IPS-NIHi7 (cell line): ENCODE measurements at regions not wholly inside any gene's neighbourhood (a gene's known extent, or its start where the extent isn't known, plus 50 kb on each side); places are given as distances from the start of the nearest gene placed in this dataset.
"Not testable (repeated sequence)": the region's sequence is repeated elsewhere in the genome, so short reads cannot be mapped to it uniquely, and the experiment has no call there.

ENCODE experiments used
- DNase-seq: peaks from one replicate; pipeline ENCODE4 v3.0.0; 2012; ENCODE audit warnings: mixed read lengths; ENCODE audit errors: extremely low spot score

DNA sequence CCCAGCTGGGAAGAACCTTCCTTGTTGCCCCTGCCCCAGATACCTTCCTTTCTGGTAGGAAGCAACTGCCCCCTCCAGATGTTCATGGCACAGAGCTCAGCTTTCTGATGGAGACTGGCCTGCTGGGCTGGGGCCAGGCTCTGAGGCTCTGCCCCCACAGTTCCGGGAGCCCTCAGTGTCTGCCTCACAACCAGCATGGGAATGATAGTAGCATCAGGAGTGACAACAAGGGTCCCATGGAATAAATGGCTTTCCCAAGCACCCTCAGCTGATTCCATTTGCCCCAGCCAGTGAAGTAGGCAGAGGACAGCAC, 65.6 kb upstream of the IQSEC1 start:
- DNase-seq, result no peak

DNA sequence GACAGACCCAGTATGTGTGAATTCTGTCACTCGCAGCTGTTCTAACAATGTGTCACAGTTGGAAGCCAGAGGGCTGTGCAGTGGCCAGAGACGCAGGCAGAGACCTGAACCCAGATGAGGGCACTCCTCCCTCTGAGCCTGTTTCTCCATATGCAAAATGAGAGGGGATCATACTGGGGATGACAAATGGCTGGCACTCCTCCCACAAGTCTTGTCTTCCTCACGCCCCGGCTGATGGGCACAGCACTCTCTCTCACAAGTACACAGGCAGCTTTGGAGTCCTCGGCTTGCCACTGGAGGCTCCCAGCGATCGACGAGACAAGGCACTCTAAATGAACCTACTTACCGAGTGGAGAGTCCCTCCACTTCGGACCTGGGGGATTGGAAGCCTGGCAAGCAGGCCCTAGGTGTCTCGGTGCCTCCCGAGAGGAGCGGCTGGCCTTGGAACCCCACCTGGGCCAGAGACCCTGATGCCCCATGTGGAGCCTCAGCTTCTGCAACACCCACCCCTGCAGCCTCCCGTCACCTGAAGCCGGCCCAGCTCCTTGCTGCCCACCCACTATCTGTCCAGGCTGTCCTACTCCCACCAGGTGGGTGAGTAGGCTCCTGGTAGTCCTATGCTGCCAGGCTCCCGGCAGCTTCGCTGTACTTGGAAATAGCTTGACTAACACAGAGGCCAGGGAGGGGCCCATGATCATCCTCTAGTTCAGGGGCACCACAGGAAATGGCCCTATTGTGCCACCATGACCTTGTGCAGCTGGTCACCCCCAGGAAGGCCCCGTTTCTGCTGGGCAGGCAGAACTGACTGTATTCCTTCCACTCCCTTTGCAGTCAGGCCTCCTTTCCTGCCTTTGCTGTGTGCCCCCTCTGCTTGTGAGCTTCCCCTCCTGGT, 65.0 kb upstream of the IQSEC1 start:
- DNase-seq, result no peak

DNA sequence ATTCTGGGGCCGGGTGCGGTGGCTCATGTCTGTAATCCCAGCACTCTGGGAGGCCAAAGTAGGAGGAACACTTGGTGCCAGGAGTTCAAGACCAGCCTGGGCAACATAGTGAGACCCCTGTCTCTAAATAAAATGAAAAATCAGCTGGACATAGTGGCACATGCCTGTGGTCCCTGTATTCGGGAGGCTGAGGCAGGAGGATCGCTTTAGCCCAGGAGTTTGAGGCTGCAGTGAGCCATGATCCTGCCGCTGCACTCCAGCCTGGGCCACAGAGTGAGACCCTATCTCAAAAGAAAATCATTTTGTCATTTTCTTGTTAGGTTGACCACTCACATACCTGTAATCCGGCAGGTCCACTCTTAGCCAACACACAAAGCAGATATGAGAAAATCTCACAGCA, 63.6 kb upstream of the IQSEC1 start:
- not testable (repeated sequence) for DNase-seq

DNA sequence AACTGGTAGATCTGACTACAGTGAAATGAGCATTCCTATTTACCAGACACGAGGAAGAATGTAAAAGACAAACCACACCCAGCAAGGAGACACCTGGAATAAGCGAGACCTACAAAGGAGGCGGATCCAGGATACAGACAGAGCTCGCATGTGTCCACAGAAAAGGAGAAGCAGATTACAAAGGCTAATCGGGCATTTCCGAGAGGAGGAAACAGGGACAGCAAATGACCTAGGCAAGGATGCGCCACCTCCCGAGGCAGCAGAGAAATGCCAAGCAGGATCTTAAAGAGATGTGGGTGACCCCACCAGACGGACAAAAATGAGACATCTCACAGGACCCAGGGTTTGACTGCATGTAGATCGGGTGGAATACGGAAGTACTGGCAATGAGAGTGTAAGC, 63.2 kb upstream of the IQSEC1 start:
- DNase-seq, result no peak

DNA sequence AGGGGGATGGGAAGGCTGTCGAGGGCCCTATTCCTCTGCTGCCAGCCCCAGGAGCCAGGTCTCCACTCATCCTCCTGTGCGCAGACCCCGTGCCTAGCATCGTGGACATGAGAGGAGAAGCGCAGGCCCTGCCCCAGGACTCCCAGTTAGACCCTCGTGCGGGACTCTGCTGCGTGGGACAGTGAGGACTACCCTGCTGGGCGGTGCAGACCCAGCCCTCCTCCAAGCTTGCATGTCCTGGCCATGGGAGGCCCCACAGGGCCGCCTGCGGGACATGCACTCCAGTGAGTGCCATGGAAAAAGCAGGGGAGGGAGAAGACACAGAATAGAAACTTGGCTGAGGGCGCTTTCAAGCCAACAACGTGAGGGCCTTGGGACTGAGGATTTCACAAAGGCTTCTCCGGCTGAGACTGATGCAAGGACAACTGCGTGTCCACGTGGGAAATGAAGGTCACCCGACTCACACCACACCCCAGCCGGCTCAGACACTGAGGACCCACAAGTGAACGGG, 62.6 kb upstream of the IQSEC1 start:
- DNase-seq, result no peak

DNA sequence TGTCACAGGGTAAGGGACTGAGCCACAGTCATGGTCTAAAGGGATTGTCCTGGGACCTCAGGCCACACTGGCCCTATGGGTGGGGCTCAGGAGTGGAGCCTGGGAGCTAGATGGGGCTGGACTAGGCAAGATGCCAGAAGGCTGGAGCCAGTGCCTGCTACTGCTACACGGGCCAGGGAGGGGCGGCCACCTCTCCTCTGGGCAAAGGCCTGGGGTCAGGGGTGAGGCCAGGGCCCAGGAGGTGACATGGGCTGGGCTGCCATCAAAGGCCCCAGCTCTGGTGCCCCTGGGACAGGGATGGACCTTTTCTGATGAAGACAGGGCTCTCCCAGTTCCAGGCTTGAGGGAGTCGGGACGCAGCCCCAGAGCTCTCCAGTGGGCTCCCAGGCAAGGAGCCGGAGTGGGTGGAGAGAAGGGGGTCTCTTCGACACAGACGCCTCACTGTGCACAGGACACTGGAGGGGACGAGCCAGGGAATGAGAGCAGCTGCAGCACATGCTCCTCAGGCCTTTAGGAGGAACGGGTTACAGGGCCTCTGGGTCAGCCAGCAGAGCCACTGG, 62.1 kb upstream of the IQSEC1 start:
- DNase-seq, result no peak

DNA sequence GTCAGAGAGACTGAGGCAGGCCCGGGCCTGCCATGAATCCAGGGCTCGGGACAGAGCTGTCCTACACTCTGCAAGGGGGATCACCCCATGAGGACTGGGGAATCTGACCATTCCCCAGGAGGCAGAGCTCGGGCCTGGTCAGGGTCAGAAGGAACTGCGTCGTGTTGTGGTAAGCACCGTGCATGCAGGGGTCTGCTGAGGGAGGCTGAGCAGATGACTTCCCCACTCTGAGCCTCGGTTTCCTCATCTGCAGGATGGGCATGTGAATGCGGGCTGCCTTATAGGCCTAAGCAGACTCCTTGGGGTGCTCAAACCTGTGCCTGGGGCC, 61.6 kb upstream of the IQSEC1 start:
- DNase-seq, result no peak

DNA sequence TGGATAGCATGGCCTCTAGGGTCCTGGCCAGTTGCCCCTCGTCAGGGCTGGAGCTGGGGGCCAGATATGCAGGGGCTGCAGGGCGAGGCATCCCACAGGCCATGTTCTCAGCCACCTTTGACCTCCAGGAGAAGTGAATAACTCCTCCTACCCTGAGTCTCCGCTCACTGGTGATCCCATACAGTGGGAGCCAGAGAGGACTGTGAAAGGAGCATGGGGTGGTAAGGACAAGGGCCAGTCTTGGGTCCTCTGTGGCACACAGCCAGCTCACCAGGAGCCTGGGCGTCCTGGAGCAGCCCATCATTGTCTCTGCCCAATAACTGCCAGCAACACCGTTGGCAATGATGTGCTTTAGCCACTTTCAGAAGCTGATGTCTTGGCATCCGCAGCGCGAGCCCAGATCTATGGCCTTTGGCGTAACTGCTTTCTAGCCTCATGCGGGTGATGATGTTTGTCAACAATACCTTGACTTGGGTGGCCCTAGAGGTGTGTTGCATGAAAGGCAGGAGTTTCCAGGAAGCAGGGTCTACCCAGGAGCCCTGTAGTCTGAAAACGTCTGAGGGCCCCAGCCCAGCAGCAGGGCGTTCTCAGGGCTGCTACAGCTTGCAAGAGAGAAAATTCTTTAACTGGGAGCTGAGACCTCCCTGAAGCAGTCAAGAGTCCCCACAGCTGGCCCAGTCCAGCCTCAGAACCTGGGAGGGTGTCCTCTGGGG, 61.1 kb upstream of the IQSEC1 start:
- no peak for DNase-seq

DNA sequence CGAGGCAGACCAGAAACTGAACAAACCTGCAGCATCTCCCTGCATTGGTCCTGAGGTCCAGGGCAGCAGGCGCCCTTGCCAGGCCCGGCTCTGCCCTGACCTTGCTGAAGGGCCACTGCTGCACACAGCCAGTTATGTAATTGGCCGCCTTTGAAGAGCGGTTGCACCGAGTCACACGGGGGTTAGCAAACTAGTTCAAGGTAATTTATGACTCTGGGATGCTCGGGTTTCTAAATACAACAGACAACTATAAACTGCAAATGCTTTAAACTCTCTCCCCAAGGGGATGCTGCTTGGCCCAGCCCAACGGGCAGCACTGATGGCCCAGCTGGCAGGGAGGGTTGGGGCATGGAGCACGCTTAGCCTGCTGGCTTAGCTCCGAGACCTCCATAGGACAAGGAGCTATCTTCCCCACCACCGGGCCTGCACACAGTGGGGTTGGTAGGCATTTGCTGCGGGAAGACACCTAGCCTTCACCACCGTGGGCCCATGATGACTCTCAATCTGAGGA, 60.3 kb upstream of the IQSEC1 start:
- no peak for DNase-seq

DNA sequence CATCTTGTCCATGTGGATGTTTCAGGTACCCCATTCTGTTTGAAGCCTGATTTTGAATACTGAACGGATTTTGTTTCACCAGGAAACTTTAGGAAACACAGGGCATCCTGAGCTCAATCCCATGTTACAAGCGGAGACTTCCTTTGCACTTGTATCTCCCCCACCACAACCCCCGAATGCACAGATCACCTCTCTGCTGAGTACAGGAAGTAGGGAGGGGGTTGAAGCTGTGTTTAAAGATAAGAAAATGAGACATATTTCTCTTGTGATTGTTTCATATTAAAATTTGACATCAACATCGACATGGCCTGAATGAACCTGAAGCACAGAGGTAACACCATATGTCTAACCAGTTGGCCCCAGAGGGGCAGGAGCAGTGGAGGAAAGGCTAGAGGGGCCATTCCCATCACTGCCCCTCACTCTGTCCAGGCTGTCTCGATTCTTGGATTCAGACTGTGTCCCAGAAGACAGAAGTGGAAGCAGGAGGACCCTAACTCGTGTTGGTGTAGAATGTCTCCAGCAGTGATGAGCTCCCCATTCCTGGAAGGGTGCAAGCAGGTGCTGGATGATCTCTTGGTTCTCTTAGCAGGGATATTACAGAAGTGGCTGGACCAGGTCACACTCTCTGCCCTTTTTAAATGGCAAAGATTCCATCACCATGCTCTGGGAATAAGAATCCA, 59.6 kb upstream of the IQSEC1 start:
- DNase-seq, result no peak

DNA sequence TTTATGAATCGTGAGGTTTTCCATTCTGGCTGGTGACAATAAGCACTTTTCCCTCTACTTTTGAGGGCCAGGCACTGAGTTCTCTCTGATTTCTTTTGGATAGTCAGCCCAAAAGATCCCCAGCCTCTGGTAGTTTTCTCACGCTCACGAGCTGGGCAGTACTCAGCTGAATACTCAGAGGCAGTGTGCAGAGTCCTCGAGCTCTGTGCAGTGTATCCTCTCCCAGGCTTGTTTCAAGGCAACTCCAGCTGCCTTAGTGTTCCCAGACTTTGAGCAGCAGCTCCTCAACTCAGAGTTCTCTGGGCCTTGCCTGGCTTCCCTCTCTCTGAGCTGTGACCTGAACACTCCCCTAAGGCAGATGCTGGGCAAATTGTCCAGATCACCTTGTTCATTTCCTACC, 59.1 kb upstream of the IQSEC1 start:
- no peak for DNase-seq

DNA sequence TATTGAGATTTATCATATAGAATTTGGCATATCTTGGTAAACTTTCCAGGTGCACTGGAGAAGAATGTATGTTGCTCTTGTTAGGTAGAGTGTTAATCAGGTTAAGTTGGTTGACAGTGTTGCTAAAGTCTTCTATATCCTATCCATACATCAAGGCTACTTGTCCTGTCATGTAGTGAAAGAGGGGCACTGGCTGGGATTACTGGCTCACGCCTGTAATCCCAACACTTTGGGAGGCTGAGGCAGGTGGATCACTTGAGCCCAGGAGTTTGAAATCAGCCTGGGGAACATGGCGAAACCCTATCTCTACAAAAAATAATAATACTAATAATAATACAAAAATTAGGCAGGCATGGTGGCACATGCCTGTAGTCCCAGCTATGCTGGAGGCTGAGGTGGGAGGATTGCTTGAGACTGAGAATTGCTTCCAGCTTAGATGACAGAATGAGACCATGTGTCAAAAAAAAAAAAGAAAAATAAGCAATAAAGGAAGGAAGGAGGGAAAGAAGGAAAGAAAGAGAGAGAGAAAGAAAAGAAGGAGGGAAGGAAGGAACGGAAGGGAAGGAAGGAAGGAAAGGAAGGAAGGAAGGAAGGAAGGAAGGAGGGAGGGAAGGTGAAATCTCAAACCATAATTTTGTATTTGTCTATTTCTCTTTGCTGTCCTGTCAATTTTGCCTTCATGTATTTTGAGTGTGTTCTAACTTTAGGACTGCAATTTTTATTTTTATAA, 57.4 kb upstream of the IQSEC1 start:
- DNase-seq, result no peak

DNA sequence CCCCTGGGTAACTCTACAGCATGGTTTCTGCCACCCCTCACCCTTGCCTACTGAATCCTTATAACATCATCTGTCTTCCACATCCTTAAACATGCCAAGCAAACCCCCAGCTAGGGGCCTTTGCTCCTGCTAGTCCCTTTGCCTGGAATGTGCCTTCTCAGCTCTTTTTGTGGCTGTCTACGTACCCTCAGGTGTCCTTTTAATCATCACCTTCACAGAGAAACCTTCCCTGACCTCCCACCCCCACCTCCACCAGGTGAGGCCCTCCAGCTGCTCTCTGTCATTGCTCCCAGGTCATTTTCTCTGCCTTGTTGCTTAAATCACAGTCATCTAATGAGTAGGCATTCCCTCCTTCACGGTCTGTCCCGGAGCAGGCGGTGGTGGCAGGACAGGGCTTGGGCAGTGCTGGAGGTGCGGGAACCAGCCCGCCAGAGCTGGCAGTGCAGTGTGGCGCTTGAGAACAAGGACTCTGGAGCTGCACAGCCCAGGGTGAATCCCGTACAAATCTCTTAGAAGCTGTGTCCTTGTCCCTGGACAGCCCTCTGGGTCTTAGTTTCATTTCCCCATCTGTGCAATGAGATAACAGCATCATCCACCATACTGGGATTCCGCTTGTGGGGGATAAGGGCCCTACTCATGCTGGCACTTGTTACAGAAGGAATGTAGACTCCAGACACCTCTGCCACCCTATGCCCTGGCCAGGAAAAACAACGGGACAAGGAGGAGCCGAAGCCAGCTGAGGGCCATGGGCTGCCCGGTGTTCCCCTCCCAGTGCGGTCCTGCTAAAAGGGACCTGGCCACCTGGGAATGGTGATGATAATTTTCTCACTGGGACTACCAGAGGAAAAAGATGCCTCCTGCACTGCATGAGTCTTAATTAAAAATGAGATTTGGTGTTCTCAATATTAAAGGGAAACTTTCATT, 52.1 kb upstream of the IQSEC1 start:
- no peak for DNase-seq

DNA sequence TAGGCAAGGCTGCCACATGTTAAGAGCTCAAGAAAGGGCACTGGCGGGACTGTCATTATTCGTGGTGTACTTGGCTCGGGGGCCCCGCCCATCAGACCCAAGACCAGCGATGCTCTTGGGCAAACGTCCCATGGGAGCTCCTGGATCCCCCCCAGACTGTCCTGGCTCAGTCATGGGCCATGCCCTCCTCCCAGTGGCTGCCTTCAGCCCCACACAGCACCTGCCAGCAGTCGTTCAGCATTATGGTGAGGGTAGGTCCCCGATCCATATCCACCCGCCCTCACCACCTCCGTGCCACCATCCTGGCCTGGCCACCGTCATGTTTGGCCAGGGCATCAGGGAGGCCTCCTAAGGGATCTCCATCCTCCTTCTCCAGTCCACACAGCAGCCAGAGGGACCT, 51.4 kb upstream of the IQSEC1 start:
- DNase-seq, result no peak

DNA sequence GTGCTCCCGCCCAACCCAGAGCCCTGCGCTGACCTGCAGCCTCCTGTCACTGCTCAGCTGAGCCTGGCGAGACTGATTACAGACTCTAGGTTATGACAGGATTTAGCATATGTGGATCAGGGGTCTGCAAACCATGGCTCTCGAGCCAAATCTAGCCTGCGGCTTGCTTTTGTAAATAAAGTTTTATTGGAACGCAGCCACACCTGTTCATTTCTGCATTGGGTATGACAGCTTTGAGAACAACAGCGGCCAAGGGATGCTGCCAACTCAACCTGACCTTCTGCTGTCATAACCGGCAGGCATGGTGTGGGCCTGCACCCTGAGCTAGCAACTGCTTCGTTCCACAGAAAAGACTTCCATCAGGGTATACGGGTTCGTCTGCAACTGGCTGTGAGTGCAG, 50.5 kb upstream of the IQSEC1 start:
- DNase-seq, result no peak

DNA sequence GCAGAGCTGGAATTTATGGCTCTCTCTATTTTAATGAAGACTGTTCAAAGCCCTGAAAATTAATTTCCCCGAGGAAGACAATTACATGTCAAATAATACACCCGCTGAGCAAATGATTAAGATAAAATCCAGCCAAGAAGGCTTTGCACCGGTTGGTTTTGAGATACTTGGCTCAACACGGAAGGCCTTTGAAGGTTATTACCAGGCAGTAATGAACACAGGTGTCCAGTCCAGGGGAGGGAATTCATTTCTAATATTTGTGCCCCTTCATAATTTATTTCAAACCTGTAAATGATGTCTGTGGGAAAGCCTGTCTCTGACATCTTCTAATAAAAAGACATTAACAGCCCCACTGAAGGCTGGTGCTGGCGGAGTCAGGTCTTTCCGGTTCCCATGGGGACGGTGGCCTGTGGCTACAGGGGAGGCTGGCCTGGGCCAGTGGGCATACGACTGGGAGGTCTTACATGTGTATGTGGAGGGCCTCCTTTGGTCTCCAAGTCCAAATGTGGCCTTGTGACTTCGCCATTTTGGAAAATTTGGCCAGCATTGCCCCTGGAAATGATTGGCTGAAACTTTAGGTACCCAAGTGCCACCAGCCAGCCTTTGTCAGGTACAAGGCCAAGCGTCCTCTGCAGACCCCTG, 49.9 kb upstream of the IQSEC1 start:
- DNase-seq, result no peak
